ENCODE measurements at regions not wholly inside any gene's neighbourhood (a gene's known extent, or its start where the extent isn't known, plus 50 kb on each side); places are given as distances from the start of the nearest gene placed in this dataset.

DNA sequence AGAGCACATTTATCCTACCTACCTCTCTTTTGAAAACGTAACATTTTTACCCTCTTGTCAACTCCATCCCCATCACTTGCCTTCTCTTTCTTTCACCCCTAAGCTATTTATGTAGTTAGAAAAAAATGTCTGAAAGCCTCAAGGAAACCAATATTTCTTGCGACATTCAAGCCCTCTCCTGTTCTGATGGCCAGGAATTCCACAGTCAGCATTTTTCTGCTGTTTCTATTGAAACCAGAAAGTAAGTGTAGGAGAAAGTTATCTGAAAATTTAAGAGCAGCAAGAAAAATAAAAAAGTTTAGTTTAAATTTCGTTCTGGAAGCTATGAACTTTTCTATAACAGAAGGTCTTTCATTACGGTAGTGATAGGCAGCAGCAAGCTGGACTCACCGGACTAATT is 247.6 kb upstream of the PBX1 start:
- TF ChIP-seq ZNF202 (tag by site-specific recombination; IDR thresholded peaks at IDR 0.05; ENCODE audit: borderline replicate concordance) (no peak), KLF16 (tag by site-specific recombination; IDR thresholded peaks at IDR 0.05) (no peak)
- TF ChIP-seq, protein P1, sequence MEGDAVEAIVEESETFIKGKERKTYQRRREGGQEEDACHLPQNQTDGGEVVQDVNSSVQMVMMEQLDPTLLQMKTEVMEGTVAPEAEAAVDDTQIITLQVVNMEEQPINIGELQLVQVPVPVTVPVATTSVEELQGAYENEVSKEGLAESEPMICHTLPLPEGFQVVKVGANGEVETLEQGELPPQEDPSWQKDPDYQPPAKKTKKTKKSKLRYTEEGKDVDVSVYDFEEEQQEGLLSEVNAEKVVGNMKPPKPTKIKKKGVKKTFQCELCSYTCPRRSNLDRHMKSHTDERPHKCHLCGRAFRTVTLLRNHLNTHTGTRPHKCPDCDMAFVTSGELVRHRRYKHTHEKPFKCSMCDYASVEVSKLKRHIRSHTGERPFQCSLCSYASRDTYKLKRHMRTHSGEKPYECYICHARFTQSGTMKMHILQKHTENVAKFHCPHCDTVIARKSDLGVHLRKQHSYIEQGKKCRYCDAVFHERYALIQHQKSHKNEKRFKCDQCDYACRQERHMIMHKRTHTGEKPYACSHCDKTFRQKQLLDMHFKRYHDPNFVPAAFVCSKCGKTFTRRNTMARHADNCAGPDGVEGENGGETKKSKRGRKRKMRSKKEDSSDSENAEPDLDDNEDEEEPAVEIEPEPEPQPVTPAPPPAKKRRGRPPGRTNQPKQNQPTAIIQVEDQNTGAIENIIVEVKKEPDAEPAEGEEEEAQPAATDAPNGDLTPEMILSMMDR (tag by site-specific recombination; IDR thresholded peaks at IDR 0.05) = no peak
- TF ChIP-seq, protein P2, sequence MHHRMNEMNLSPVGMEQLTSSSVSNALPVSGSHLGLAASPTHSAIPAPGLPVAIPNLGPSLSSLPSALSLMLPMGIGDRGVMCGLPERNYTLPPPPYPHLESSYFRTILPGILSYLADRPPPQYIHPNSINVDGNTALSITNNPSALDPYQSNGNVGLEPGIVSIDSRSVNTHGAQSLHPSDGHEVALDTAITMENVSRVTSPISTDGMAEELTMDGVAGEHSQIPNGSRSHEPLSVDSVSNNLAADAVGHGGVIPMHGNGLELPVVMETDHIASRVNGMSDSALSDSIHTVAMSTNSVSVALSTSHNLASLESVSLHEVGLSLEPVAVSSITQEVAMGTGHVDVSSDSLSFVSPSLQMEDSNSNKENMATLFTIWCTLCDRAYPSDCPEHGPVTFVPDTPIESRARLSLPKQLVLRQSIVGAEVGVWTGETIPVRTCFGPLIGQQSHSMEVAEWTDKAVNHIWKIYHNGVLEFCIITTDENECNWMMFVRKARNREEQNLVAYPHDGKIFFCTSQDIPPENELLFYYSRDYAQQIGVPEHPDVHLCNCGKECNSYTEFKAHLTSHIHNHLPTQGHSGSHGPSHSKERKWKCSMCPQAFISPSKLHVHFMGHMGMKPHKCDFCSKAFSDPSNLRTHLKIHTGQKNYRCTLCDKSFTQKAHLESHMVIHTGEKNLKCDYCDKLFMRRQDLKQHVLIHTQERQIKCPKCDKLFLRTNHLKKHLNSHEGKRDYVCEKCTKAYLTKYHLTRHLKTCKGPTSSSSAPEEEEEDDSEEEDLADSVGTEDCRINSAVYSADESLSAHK (tag by site-specific recombination; IDR thresholded peaks at IDR 0.05) = no peak

All from HEK293 (cell line).